Hepatocyte (in vitro differentiated cells): ENCODE measurements at regions not wholly inside any gene's neighbourhood (a gene's known extent, or its start where the extent isn't known, plus 50 kb on each side); places are given as distances from the start of the nearest gene placed in this dataset.
A peak's percentile ranks its signal among the peaks of the same experiment; 100 is the strongest.

Experiments used
- DNase-seq: peaks from one replicate; pipeline ENCODE4 v3.0.0-alpha.2; 2016; ENCODE audit warnings: low spot score
- H2AFZ ChIP-seq: fragments of 200-600 bp; sonication (generic); 2 replicates; pipeline ENCODE4 v1.6.0; 2016; ENCODE audit warnings: antibody characterized with exemption, mild to moderate bottlenecking
- H3K27ac ChIP-seq: fragments of 200-600 bp; sonication (generic); 2 replicates; pipeline ENCODE4 v1.5.1; 2016; ENCODE audit warnings: mild to moderate bottlenecking
- H3K27me3 ChIP-seq: fragments of 200-600 bp; sonication (generic); 2 replicates; pipeline ENCODE4 v1.6.1; 2016
- H3K36me3 ChIP-seq: fragments of 200-600 bp; sonication (generic); replicated peaks from 2 replicates; pipeline ENCODE4 v1.5.1; 2016; ENCODE audit warnings: low read depth; ENCODE audit not compliant: insufficient read depth
- H3K4me1 ChIP-seq: fragments of 200-600 bp; sonication (generic); 2 replicates; pipeline ENCODE4 v1.5.1; 2016; ENCODE audit warnings: mild to moderate bottlenecking, moderate library complexity; ENCODE audit not compliant: insufficient read depth
- H3K4me2 ChIP-seq: fragments of 200-600 bp; sonication (generic); 2 replicates; pipeline ENCODE4 v1.6.0; 2016
- H3K4me3 ChIP-seq: fragments of 200-600 bp; sonication (generic); 2 replicates; pipeline ENCODE4 v1.5.1; 2016; ENCODE audit warnings: mild to moderate bottlenecking
- H3K79me2 ChIP-seq: fragments of 200-600 bp; sonication (generic); 2 replicates; pipeline ENCODE4 v1.6.0; 2017; ENCODE audit warnings: mild to moderate bottlenecking
- H3K9me2 ChIP-seq: fragments of 200-600 bp; sonication (generic); replicated peaks from 2 replicates; pipeline ENCODE4 v1.6.0; 2017; ENCODE audit warnings: mild to moderate bottlenecking; ENCODE audit not compliant: insufficient read depth
- H3K9me3 ChIP-seq: fragments of 200-600 bp; sonication (generic); 2 replicates; pipeline ENCODE4 v1.5.1; 2016; ENCODE audit warnings: low read depth, mild to moderate bottlenecking
- H4K20me1 ChIP-seq: fragments of 200-600 bp; sonication (generic); 2 replicates; pipeline ENCODE4 v1.6.0; 2016; ENCODE audit warnings: mild to moderate bottlenecking; ENCODE audit not compliant: insufficient read depth, poor library complexity, severe bottlenecking
- CTCF ChIP-seq: fragments of 200-600 bp; sonication (generic); IDR thresholded peaks from 2 replicates; pipeline ENCODE4 v1.5.1; 2016; ENCODE audit warnings: antibody characterized with exemption, mild to moderate bottlenecking; ENCODE audit not compliant: poor library complexity
- EZH2 ChIP-seq: fragments of 200-600 bp; sonication (generic); IDR thresholded peaks from 2 replicates; pipeline ENCODE4 v1.6.1; 2016; ENCODE audit warnings: antibody characterized with exemption, mild to moderate bottlenecking, borderline replicate concordance
- EZH2phosphoT487 ChIP-seq: fragments of 200-600 bp; sonication (generic); IDR thresholded peaks from one replicate; pipeline ENCODE4 v1.6.1; 2018; ENCODE audit warnings: antibody characterized with exemption, mild to moderate bottlenecking, low read depth, moderate library complexity; ENCODE audit not compliant: unreplicated experiment, severe bottlenecking
- WGBS: methylation state at CpG from one replicate; pipeline ENCODE4 v1.1.6; 2016; ENCODE audit warnings: low lambda C conversion rate; ENCODE audit errors: missing lambda C conversion rate; 5-methylcytosine and 5-hydroxymethylcytosine counted together

GRCh38 chr9:72471096-72471495, 50.3 kb upstream of the TMC1 start:
- Histone ChIP-seq H3K27ac (no peak overlapping the region), H3K9me3 (no peaks in the 10 kb centered on the region), H3K36me3 (no peaks in the 10 kb centered on the region), H3K79me2 (no peaks in the 10 kb centered on the region), H3K4me1 (peaks cover 18% of the 10 kb centered on the region), H3K4me3 (no peak overlapping the region), H3K4me2 (no peak overlapping the region), H4K20me1 (no peaks in the 10 kb centered on the region), H3K27me3 (no peaks in the 10 kb centered on the region), H3K9me2 (no peaks in the 10 kb centered on the region), H2AFZ (no peak overlapping the region)
- DNase-seq: no peak
- no peak for TF ChIP-seq CTCF
- no peak for TF ChIP-seq EZH2phosphoT487
- no peak for TF ChIP-seq EZH2
- WGBS: 94% methylated on average over 2 of the region's 2 CpGs

GRCh38 chr9:72467766-72468738, 53.4 kb upstream of the TMC1 start:
- no peaks in the 10 kb centered on the region for H3K9me2 ChIP-seq

GRCh38 chr9:72465593-72465984, 55.8 kb upstream of the TMC1 start:
- Histone ChIP-seq H3K9me2 (no peaks in the 10 kb centered on the region), H3K27me3 (no peaks in the 10 kb centered on the region), H3K4me2 (no peak overlapping the region), H3K36me3 (no peaks in the 10 kb centered on the region), H2AFZ (no peak overlapping the region), H3K4me3 (no peak overlapping the region), H3K27ac (no peak overlapping the region), H3K9me3 (no peaks in the 10 kb centered on the region), H3K79me2 (no peaks in the 10 kb centered on the region), H3K4me1 (peaks cover 4% of the 10 kb centered on the region), H4K20me1 (no peaks in the 10 kb centered on the region)
- WGBS: 81% methylated on average over 3 of the region's 3 CpGs
- TF ChIP-seq CTCF (no peak), EZH2phosphoT487 (no peak), EZH2 (no peak)
- no peak for DNase-seq

More at GRCh38 chr9:72467766-72468738, 53.4 kb upstream of the TMC1 start:
- Histone ChIP-seq H3K27ac (peak overlapping the region; percentile 35), H3K36me3 (no peaks in the 10 kb centered on the region), H4K20me1 (no peaks in the 10 kb centered on the region), H3K79me2 (no peaks in the 10 kb centered on the region), H2AFZ (no peak overlapping the region), H3K27me3 (no peaks in the 10 kb centered on the region), H3K4me2 (no peak overlapping the region), H3K4me1 (peaks cover under 1% of the 10 kb centered on the region), H3K4me3 (no peak overlapping the region), H3K9me3 (no peaks in the 10 kb centered on the region)
- DNase-seq: no peak
- WGBS: 78% methylated on average over 8 of the region's 8 CpGs
- TF ChIP-seq EZH2: no peak
- no peak for TF ChIP-seq CTCF
- TF ChIP-seq EZH2phosphoT487: no peak
